Uterus (tissue), 3 donors: ENCODE measurements at regions not wholly inside any gene's neighbourhood (a gene's known extent, or its start where the extent isn't known, plus 50 kb on each side); places are given as distances from the start of the nearest gene placed in this dataset.
"Not testable (repeated sequence)": the region's sequence is repeated elsewhere in the genome, so short reads cannot be mapped to it uniquely, and the experiment has no call there.

ENCODE experiments used
- DNase-seq, 2 donors: peaks; one replicate each; pipeline ENCODE4 v3.0.0-alpha.2; 2019 to 2020
- H3K27ac ChIP-seq, 2 donors: fragments of 200-600 bp; sonication (generic); 1 replicate in 1 of 2; 2 replicates in 1 of 2; pipeline ENCODE4 v1.5.1; 2016 to 2018
- H3K27me3 ChIP-seq, 2 donors: fragments of 200-600 bp; sonication (generic); one replicate each; pipeline ENCODE4 v1.5.1; 2018 to 2019; ENCODE audit warnings: control low read depth in 1 of 2
- H3K36me3 ChIP-seq, 2 donors: fragments of 200-600 bp; sonication (generic); one replicate each; pipeline ENCODE4 v1.5.1; 2019; ENCODE audit warnings: control low read depth in 1 of 2
- H3K4me1 ChIP-seq, 2 donors: fragments of 200-600 bp; sonication (generic); one replicate each; pipeline ENCODE4 v1.5.1; 2018 to 2019; ENCODE audit warnings: control low read depth in 1 of 2
- H3K4me3 ChIP-seq, 2 donors: fragments of 200-600 bp; sonication (generic); 1 replicate in 1 of 2; 2 replicates in 1 of 2; pipeline ENCODE4 v1.5.1; 2018 to 2019; ENCODE audit warnings: mild to moderate bottlenecking in 1 of 2
- H3K9me3 ChIP-seq, 2 donors: fragments of 200-600 bp; sonication (generic); one replicate each; pipeline ENCODE4 v1.5.1; 2019; ENCODE audit warnings: control low read depth in 1 of 2
- CTCF ChIP-seq, 4 experiments: fragments of 200-600 bp in 2 of 4; fragments of 450-650 bp in 2 of 4; sonication (generic) in 2 of 4; IDR thresholded peaks; one replicate each; pipeline ENCODE4 v1.5.1; 2016 to 2019; ENCODE audit warnings: antibody characterized with exemption in 4 of 4, mild to moderate bottlenecking in 2 of 4, moderate library complexity in 1 of 4
- POLR2A ChIP-seq, 2 donors: fragments of 450-650 bp; IDR thresholded peaks; one replicate each; pipeline ENCODE4 v1.6.1; 2016; ENCODE audit warnings: antibody characterized with exemption in 2 of 2, mild to moderate bottlenecking in 1 of 2, moderate library complexity in 1 of 2
- intact Hi-C: fragments of 100-400 bp; cut with DNase I; formaldehyde crosslinking; loops from one replicate; pipeline ENCODE4 v1.15.1; 2023; ENCODE audit warnings: low total_unique reads
- donor health status: DM: yes; HTN: yes; CAD: no.

DNA sequence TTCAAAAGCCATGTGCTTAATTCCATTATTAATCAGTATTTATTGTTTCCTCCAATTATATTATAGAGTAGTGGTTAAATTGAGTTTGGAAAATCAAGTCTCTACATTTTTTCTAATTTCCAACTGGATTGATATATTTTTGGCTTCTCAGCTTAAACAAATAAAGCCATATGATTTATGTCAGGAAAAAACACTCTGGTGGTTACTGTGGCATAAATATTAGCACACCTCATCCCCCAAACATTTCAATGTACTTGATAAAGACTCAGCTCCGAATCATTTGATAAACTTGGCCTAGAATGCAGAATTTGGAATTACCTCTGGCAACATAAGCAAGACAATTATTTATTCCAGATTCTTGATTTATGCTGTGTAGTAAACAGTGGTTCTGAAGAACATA lies 2313.8 kb downstream of the ARAP2 start:
- intact Hi-C loops: no loop called here
- no peak for DNase-seq
- H3K36me3 ChIP-seq: no peaks in the 10 kb centered on the region
- H3K9me3 ChIP-seq: no peaks in the 10 kb centered on the region
- no peaks in the 10 kb centered on the region for H3K4me1 ChIP-seq
- no peaks in the 10 kb centered on the region for H3K27me3 ChIP-seq
- no peak overlapping the region for H3K27ac ChIP-seq
- H3K4me3 ChIP-seq: no peak overlapping the region
- no peak for TF ChIP-seq POLR2A (IDR thresholded peaks at IDR 0.05)
- no peak for TF ChIP-seq CTCF (IDR thresholded peaks at IDR 0.05)

- Histone ChIP-seq H3K4me3 (no peak overlapping the region), H3K4me1 (no peaks in the 10 kb centered on the region), H3K27ac (no peak overlapping the region), H3K27me3 (no peaks in the 10 kb centered on the region), H3K9me3 (no peaks in the 10 kb centered on the region), H3K36me3 (no peaks in the 10 kb centered on the region)
- intact Hi-C loops: no loop called here
- TF ChIP-seq POLR2A (IDR thresholded peaks at IDR 0.05) (no peak), CTCF (IDR thresholded peaks at IDR 0.05) (no peak)
- no peak for DNase-seq
Measured at GRCh38 chr4:33931026-33931425, 2313.3 kb downstream of the ARAP2 start.

GRCh38 chr4:33940281-33940680 lies 2304.0 kb downstream of the ARAP2 start:
- no peak overlapping the region for H3K27ac ChIP-seq
- no peaks in the 10 kb centered on the region for H3K27me3 ChIP-seq
- H3K4me3 ChIP-seq: no peak overlapping the region
- no peak for DNase-seq
- H3K9me3 ChIP-seq: no peaks in the 10 kb centered on the region
- no peaks in the 10 kb centered on the region for H3K4me1 ChIP-seq
- intact Hi-C loops: no loop called here
- no peaks in the 10 kb centered on the region for H3K36me3 ChIP-seq
- TF ChIP-seq POLR2A (IDR thresholded peaks at IDR 0.05) (no peak), CTCF (IDR thresholded peaks at IDR 0.05) (no peak)

- no peaks in the 10 kb centered on the region for H3K36me3 ChIP-seq
- H3K4me1 ChIP-seq: no peaks in the 10 kb centered on the region
- no peak overlapping the region for H3K27ac ChIP-seq
- H3K27me3 ChIP-seq: no peaks in the 10 kb centered on the region
- H3K4me3 ChIP-seq: no peak overlapping the region
- intact Hi-C loops: no loop called here
- no peak for TF ChIP-seq CTCF (IDR thresholded peaks at IDR 0.05)
- TF ChIP-seq POLR2A (IDR thresholded peaks at IDR 0.05): no peak
- no peaks in the 10 kb centered on the region for H3K9me3 ChIP-seq
- DNase-seq: no peak
Measured at GRCh38 chr4:33941854-33942253, 2302.5 kb downstream of the ARAP2 start.

DNA sequence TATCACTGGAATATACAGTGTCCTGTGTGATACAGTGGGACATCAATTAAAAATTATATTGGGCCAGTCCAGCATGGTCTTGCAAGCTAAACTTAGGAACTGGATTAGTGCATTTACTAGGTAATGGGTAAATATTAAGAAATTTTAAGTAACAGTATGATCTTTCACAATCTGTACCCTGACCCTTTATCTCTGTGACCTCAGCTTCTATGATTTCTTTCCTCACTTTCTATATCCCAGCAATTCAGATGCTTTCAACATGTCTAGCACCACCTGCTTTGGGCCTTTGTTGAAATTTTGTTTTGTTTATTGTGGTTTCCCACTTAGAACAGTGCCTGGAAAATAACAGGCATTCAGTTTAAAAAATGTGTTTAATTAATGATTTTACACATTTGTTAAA lies 2295.4 kb downstream of the ARAP2 start:
- H3K36me3 ChIP-seq: no peaks in the 10 kb centered on the region
- H3K27me3 ChIP-seq: no peaks in the 10 kb centered on the region
- no peak overlapping the region for H3K27ac ChIP-seq
- intact Hi-C loops: no loop called here
- H3K4me3 ChIP-seq: no peak overlapping the region
- TF ChIP-seq CTCF (IDR thresholded peaks at IDR 0.05) (no peak), POLR2A (IDR thresholded peaks at IDR 0.05) (no peak)
- DNase-seq: no peak
- H3K4me1 ChIP-seq: no peaks in the 10 kb centered on the region
- no peaks in the 10 kb centered on the region for H3K9me3 ChIP-seq

- H3K9me3 ChIP-seq, intact Hi-C loops, H3K27me3 ChIP-seq, H3K36me3 ChIP-seq, DNase-seq, H3K27ac ChIP-seq, H3K4me3 ChIP-seq, H3K4me1 ChIP-seq: not testable (repeated sequence)
Measured at GRCh38 chr4:33953848-33954247, 2290.5 kb downstream of the ARAP2 start.
